ENCODE measurements at regions not wholly inside any gene's neighbourhood (a gene's known extent, or its start where the extent isn't known, plus 50 kb on each side); places are given as distances from the start of the nearest gene placed in this dataset.

DNA sequence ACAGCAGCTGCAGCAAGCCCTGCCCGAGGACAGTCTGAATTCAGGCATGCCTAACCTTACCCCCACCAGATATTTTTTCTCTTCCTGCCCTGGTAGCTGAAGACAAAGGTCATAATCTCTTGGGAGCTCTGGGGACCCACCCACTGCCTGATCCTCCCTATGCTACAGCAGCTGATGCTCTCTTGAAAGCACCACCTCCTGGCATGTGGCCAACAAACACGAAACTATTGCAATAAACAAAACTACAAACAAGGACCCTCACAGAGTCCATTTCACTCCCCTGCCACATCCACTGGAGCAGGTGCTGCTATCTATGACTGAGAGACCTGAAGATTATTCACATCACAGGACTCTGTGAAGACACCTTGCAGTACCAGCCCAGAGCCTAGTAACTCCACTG lies 238.5 kb upstream of the HS3ST5 start:
- no peak overlapping the region for H3K4me3 ChIP-seq (ENCODE audit: low read depth, low read length)
- TF ChIP-seq, protein P1, sequence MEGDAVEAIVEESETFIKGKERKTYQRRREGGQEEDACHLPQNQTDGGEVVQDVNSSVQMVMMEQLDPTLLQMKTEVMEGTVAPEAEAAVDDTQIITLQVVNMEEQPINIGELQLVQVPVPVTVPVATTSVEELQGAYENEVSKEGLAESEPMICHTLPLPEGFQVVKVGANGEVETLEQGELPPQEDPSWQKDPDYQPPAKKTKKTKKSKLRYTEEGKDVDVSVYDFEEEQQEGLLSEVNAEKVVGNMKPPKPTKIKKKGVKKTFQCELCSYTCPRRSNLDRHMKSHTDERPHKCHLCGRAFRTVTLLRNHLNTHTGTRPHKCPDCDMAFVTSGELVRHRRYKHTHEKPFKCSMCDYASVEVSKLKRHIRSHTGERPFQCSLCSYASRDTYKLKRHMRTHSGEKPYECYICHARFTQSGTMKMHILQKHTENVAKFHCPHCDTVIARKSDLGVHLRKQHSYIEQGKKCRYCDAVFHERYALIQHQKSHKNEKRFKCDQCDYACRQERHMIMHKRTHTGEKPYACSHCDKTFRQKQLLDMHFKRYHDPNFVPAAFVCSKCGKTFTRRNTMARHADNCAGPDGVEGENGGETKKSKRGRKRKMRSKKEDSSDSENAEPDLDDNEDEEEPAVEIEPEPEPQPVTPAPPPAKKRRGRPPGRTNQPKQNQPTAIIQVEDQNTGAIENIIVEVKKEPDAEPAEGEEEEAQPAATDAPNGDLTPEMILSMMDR (IDR thresholded peaks at IDR 0.05; ENCODE audit: low read depth, low read length) = no peak
- peaks cover 2% of the 10 kb centered on the region for H3K9me3 ChIP-seq (ENCODE audit: severe bottlenecking)
- no peaks in the 10 kb centered on the region for H3K27me3 ChIP-seq (ENCODE audit: insufficient read depth, low read depth, severe bottlenecking)
- no peaks in the 10 kb centered on the region for H3K36me3 ChIP-seq
- no peak for DNase-seq
- no peak overlapping the region for H3K27ac ChIP-seq

DNA sequence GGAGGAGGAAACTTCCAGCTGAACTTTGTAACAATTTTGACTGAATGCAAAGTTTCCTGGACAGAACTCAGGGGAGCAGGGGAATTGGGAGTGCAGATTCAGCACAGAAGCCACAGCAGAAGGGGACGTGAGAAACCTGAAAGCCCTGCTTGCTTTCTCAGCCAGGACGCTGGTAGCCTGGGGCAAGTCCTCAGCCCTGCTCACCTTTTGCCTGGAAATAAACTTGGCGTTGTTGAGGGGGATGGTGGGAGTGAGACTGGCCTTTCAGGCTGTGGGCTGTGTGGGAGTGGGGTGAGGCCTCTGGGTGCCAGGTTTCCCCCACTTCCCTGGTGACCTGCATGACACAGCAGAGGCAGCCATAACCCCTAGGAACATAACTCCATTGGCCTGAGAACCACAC lies 238.1 kb upstream of the HS3ST5 start:
- no peak for DNase-seq
- Histone ChIP-seq H3K4me3 (ENCODE audit: low read depth, low read length) (no peak overlapping the region), H3K27me3 (ENCODE audit: insufficient read depth, low read depth, severe bottlenecking) (no peaks in the 10 kb centered on the region), H3K9me3 (ENCODE audit: severe bottlenecking) (peaks cover 2% of the 10 kb centered on the region), H3K36me3 (no peaks in the 10 kb centered on the region), H3K27ac (no peak overlapping the region)
- TF ChIP-seq, protein P1 (IDR thresholded peaks at IDR 0.05; ENCODE audit: low read depth, low read length) = no peak

DNA sequence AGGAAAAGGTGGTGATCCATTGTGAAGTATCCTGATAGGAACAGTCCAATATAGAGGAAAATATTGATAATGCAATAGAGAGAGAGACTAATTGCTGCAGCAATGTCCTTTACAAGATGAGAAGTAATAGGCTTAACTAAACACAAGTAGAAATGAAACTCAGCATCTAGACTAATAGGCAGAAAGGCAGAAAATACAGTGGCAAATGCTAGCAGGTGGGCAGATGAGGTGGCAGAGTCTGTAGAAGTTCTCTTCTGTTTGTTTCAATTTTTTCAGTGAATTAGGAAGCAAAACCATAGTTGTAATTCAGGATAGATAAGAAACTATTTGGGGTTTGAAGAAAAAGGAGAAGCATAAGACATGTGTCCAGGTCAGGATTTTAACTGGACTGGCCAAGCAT lies 236.7 kb upstream of the HS3ST5 start:
- no peaks in the 10 kb centered on the region for H3K36me3 ChIP-seq
- peaks cover 2% of the 10 kb centered on the region for H3K9me3 ChIP-seq (ENCODE audit: severe bottlenecking)
- H3K27me3 ChIP-seq (ENCODE audit: insufficient read depth, low read depth, severe bottlenecking) = no peaks in the 10 kb centered on the region
- TF ChIP-seq, protein P1 (IDR thresholded peaks at IDR 0.05; ENCODE audit: low read depth, low read length) = no peak
- H3K27ac ChIP-seq = no peak overlapping the region
- no peak overlapping the region for H3K4me3 ChIP-seq (ENCODE audit: low read depth, low read length)
- no peak for DNase-seq

DNA sequence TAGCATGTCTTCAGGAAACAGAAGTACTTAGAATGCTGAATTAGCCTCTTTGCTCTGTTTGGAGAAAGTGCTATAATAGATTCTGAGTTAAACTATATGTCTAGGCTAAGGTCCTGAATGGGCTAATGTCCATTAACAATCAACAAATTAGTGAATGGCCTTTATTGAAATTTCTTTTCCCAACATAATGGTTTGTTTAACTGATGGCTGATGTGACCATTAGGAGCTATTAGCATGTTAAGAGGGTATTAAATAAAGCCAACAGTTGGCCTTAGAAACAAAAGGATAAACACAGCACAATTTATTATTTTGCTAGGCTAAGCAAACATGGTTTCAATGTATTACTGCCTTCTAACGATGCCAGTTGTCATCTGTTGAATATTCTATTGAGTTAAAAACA lies 234.3 kb upstream of the HS3ST5 start:
- Histone ChIP-seq H3K9me3 (ENCODE audit: severe bottlenecking) (no peaks in the 10 kb centered on the region), H3K4me3 (ENCODE audit: low read depth, low read length) (no peak overlapping the region), H3K27ac (no peak overlapping the region), H3K27me3 (ENCODE audit: insufficient read depth, low read depth, severe bottlenecking) (no peaks in the 10 kb centered on the region), H3K36me3 (no peaks in the 10 kb centered on the region)
- TF ChIP-seq, protein P1 (IDR thresholded peaks at IDR 0.05; ENCODE audit: low read depth, low read length) = no peak
- no peak for DNase-seq

DNA sequence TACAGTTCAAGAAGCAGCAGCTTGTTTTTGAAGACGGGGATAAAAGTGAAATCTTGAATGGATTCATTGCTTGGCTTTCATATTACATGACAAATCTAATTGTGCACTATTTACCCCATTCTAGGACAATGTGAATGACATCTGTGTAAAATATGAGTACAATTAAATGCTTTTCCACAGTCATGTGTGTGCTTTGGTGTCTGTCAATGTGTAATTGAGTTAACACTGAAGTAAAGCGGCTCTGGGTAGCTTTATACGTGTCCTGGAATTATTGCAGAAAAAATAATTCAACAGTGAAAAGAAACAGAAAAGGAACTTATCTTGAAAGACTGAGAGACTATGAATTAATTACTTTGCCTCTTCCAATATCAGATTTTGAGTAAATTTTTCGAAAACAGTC lies 233.5 kb upstream of the HS3ST5 start:
- no peak overlapping the region for H3K4me3 ChIP-seq (ENCODE audit: low read depth, low read length)
- H3K27me3 ChIP-seq (ENCODE audit: insufficient read depth, low read depth, severe bottlenecking) = no peaks in the 10 kb centered on the region
- no peaks in the 10 kb centered on the region for H3K9me3 ChIP-seq (ENCODE audit: severe bottlenecking)
- H3K36me3 ChIP-seq = no peaks in the 10 kb centered on the region
- TF ChIP-seq, protein P1 (IDR thresholded peaks at IDR 0.05; ENCODE audit: low read depth, low read length) = no peak
- H3K27ac ChIP-seq = no peak overlapping the region
- DNase-seq = no peak

DNA sequence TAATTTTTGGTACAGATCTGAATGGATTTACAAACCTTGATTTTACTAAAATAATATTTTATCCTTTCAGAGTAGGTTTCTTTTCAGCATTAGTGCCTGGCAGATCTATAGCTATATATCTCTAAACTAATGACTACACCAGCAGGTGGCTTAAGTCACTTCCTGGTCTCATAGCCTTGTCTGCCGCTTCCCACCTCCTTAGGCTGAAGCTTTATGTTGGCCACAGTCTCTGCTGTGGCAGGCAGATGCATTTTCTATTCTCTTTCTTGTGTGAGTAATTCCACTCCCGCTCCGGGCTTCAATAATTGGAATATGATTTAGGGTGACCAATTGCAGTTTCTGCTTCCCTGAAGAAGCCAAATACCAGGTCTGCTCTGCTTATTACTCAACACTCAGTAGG lies 226.8 kb upstream of the HS3ST5 start:
- Histone ChIP-seq H3K4me3 (ENCODE audit: low read depth, low read length) (no peak overlapping the region), H3K9me3 (ENCODE audit: severe bottlenecking) (peaks cover under 1% of the 10 kb centered on the region), H3K36me3 (no peaks in the 10 kb centered on the region), H3K27ac (no peak overlapping the region), H3K27me3 (ENCODE audit: insufficient read depth, low read depth, severe bottlenecking) (no peaks in the 10 kb centered on the region)
- TF ChIP-seq, protein P1 (IDR thresholded peaks at IDR 0.05; ENCODE audit: low read depth, low read length) = no peak
- DNase-seq = no peak

Data from WERI-Rb-1 (cell line).